Ishikawa (cell line): ENCODE measurements at regions not wholly inside any gene's neighbourhood (a gene's known extent, or its start where the extent isn't known, plus 50 kb on each side); places are given as distances from the start of the nearest gene placed in this dataset.

ENCODE experiments used
- CREB1 ChIP-seq: IDR thresholded peaks from 2 replicates; pipeline ENCODE4 v1.6.1; 2012; ENCODE audit warnings: low read depth
- FOXM1 ChIP-seq: IDR thresholded peaks from 2 replicates; pipeline ENCODE4 v1.6.1; 2012; ENCODE audit warnings: low read depth, borderline replicate concordance
- MAX ChIP-seq: IDR thresholded peaks from 2 replicates; pipeline ENCODE4 v1.6.1; 2012
- TAF1 ChIP-seq: IDR thresholded peaks from 2 replicates; pipeline ENCODE4 v1.6.1; 2012; ENCODE audit warnings: low read depth, mild to moderate bottlenecking
- TCF12 ChIP-seq: IDR thresholded peaks from 2 replicates; pipeline ENCODE4 v1.6.1; 2012; ENCODE audit warnings: low read depth

GRCh38 chr6:214428-214827, 77.9 kb upstream of the DUSP22 start:
- TF ChIP-seq TCF12 (no peak), MAX (no peak), FOXM1 (no peak), TAF1 (no peak), CREB1 (no peak)
